ENCODE measurements at regions not wholly inside any gene's neighbourhood (a gene's known extent, or its start where the extent isn't known, plus 50 kb on each side); places are given as distances from the start of the nearest gene placed in this dataset.

- no peak for DNase-seq
Observed at GRCh38 chr22:34847072-34847471, 218.9 kb upstream of the ISX start.

- no peak for DNase-seq
Observed at GRCh38 chr22:34849965-34850364, 216.0 kb upstream of the ISX start.

- DNase-seq, result no peak
Observed at GRCh38 chr22:34851918-34852662, 213.9 kb upstream of the ISX start.

GRCh38 chr22:34855471-34855870, 210.5 kb upstream of the ISX start:
- no peak for DNase-seq

GRCh38 chr22:34858066-34858465, 207.9 kb upstream of the ISX start:
- no peak for DNase-seq

GRCh38 chr22:34861787-34862186, 204.2 kb upstream of the ISX start:
- no peak for DNase-seq

GRCh38 chr22:34866081-34866480, 199.9 kb upstream of the ISX start:
- DNase-seq, result no peak

- no peak for DNase-seq
Observed at GRCh38 chr22:34866495-34867131, 199.3 kb upstream of the ISX start.

GRCh38 chr22:34877506-34877905, 188.5 kb upstream of the ISX start:
- no peak for DNase-seq

GRCh38 chr22:34878171-34878570, 187.8 kb upstream of the ISX start:
- DNase-seq, result no peak

- no peak for DNase-seq
Observed at GRCh38 chr22:34879001-34879400, 187.0 kb upstream of the ISX start.

- DNase-seq, result no peak
Observed at GRCh38 chr22:34880662-34881061, 185.3 kb upstream of the ISX start.

- DNase-seq, result no peak
Observed at GRCh38 chr22:34881453-34881852, 184.5 kb upstream of the ISX start.

- DNase-seq, result no peak
Observed at GRCh38 chr22:34885852-34886251, 180.1 kb upstream of the ISX start.

- no peak for DNase-seq
Observed at GRCh38 chr22:34886391-34886790, 179.6 kb upstream of the ISX start.

- no peak for DNase-seq
Observed at GRCh38 chr22:34886812-34887211, 179.1 kb upstream of the ISX start.

- DNase-seq, result no peak
Observed at GRCh38 chr22:34897126-34897525, 168.8 kb upstream of the ISX start.

GRCh38 chr22:34902335-34902734, 163.6 kb upstream of the ISX start:
- no peak for DNase-seq

GRCh38 chr22:34903416-34903815, 162.5 kb upstream of the ISX start:
- no peak for DNase-seq

- DNase-seq, result no peak
Observed at GRCh38 chr22:34904486-34904885, 161.5 kb upstream of the ISX start.

- DNase-seq, result no peak
Observed at GRCh38 chr22:34913826-34914225, 152.1 kb upstream of the ISX start.

- DNase-seq, result no peak
Observed at GRCh38 chr22:34914846-34915245, 151.1 kb upstream of the ISX start.

- no peak for DNase-seq
Observed at GRCh38 chr22:34917239-34917638, 148.7 kb upstream of the ISX start.

GRCh38 chr22:34931026-34931425, 134.9 kb upstream of the ISX start:
- DNase-seq, result no peak

- DNase-seq, result no peak
Observed at GRCh38 chr22:34934261-34934660, 131.7 kb upstream of the ISX start.
